ENCODE measurements at regions not wholly inside any gene's neighbourhood (a gene's known extent, or its start where the extent isn't known, plus 50 kb on each side); places are given as distances from the start of the nearest gene placed in this dataset.
A peak's percentile ranks its signal among the peaks of the same experiment; 100 is the strongest.

- no peaks in the 10 kb centered on the region for H3K36me3 Mint-ChIP-seq
- DNase-seq (ENCODE audit: low spot score in 2 of 2) = no peak
- H3K4me1 Mint-ChIP-seq = no peaks in the 10 kb centered on the region
- peaks cover 8% of the 10 kb centered on the region for H3K27me3 Mint-ChIP-seq
- no peak overlapping the region for H3K4me3 Mint-ChIP-seq
- ATAC-seq (ENCODE audit: low read depth) = no peak
- no peaks in the 10 kb centered on the region for H3K9me3 Mint-ChIP-seq
- no peak overlapping the region for H3K27ac Mint-ChIP-seq
These were observed 50.5 kb upstream of the DLX2 start for GRCh38 chr2:172153156-172153555.

GRCh38 chr2:172153757-172154156 lies 51.1 kb upstream of the DLX2 start:
- H3K4me1 Mint-ChIP-seq = no peaks in the 10 kb centered on the region
- H3K27ac Mint-ChIP-seq = no peak overlapping the region
- H3K4me3 Mint-ChIP-seq = no peak overlapping the region
- peaks cover 9% of the 10 kb centered on the region for H3K27me3 Mint-ChIP-seq
- no peak for ATAC-seq (ENCODE audit: low read depth)
- DNase-seq (ENCODE audit: low spot score in 2 of 2) = no peak
- no peaks in the 10 kb centered on the region for H3K9me3 Mint-ChIP-seq
- no peaks in the 10 kb centered on the region for H3K36me3 Mint-ChIP-seq

GRCh38 chr2:172155752-172156151 lies 53.1 kb upstream of the DLX2 start:
- Mint-ChIP-seq H3K36me3 (no peaks in the 10 kb centered on the region), H3K9me3 (peaks cover under 1% of the 10 kb centered on the region), H3K27ac (no peak overlapping the region), H3K4me1 (no peaks in the 10 kb centered on the region), H3K4me3 (no peak overlapping the region), H3K27me3 (peaks cover 9% of the 10 kb centered on the region)
- no peak for ATAC-seq (ENCODE audit: low read depth)
- no peak for DNase-seq (ENCODE audit: low spot score in 2 of 2)

GRCh38 chr2:172160839-172161238 lies 58.1 kb upstream of the DLX2 start:
- peaks cover 2% of the 10 kb centered on the region for H3K9me3 Mint-ChIP-seq
- H3K4me1 Mint-ChIP-seq = no peaks in the 10 kb centered on the region
- no peak for ATAC-seq (ENCODE audit: low read depth)
- no peak overlapping the region for H3K4me3 Mint-ChIP-seq
- no peak overlapping the region for H3K27ac Mint-ChIP-seq
- no peak for DNase-seq (ENCODE audit: low spot score in 2 of 2)
- no peaks in the 10 kb centered on the region for H3K36me3 Mint-ChIP-seq
- H3K27me3 Mint-ChIP-seq = peaks cover 16% of the 10 kb centered on the region

GRCh38 chr2:172162225-172162733 lies 59.6 kb upstream of the DLX2 start:
- Mint-ChIP-seq H3K36me3 (no peaks in the 10 kb centered on the region), H3K4me1 (no peaks in the 10 kb centered on the region), H3K27me3 (peaks cover 16% of the 10 kb centered on the region), H3K27ac (no peak overlapping the region), H3K9me3 (peaks cover 4% of the 10 kb centered on the region), H3K4me3 (no peak overlapping the region)
- no peak for DNase-seq (ENCODE audit: low spot score in 2 of 2)
- no peak for ATAC-seq (ENCODE audit: low read depth)

GRCh38 chr2:172162739-172163336 lies 60.1 kb upstream of the DLX2 start:
- Mint-ChIP-seq H3K4me1 (no peaks in the 10 kb centered on the region), H3K27ac (no peak overlapping the region), H3K9me3 (peaks cover 4% of the 10 kb centered on the region), H3K27me3 (peaks cover 16% of the 10 kb centered on the region), H3K36me3 (no peaks in the 10 kb centered on the region), H3K4me3 (no peak overlapping the region)
- DNase-seq (ENCODE audit: low spot score in 2 of 2) = no peak
- no peak for ATAC-seq (ENCODE audit: low read depth)

- peaks cover 5% of the 10 kb centered on the region for H3K4me1 Mint-ChIP-seq
- no peaks in the 10 kb centered on the region for H3K36me3 Mint-ChIP-seq
- peaks cover 2% of the 10 kb centered on the region for H3K9me3 Mint-ChIP-seq
- DNase-seq (ENCODE audit: low spot score in 2 of 2) = no peak
- H3K4me3 Mint-ChIP-seq = no peak overlapping the region
- no peak for ATAC-seq (ENCODE audit: low read depth)
- no peak overlapping the region for H3K27ac Mint-ChIP-seq
- H3K27me3 Mint-ChIP-seq = peaks cover 13% of the 10 kb centered on the region
These were observed 66.2 kb upstream of the DLX2 start for GRCh38 chr2:172168917-172169346.

- ATAC-seq (ENCODE audit: low read depth) (no peak), DNase-seq (ENCODE audit: low spot score in 2 of 2) (no peak)
- Mint-ChIP-seq H3K4me3 (no peak overlapping the region), H3K27ac (no peak overlapping the region), H3K27me3 (peaks cover 11% of the 10 kb centered on the region), H3K36me3 (no peaks in the 10 kb centered on the region), H3K4me1 (peaks cover 5% of the 10 kb centered on the region), H3K9me3 (peaks cover 2% of the 10 kb centered on the region)
These were observed 66.9 kb upstream of the DLX2 start for GRCh38 chr2:172169611-172170010.

- peak overlapping the region; percentile 39 for H3K4me3 Mint-ChIP-seq
These were observed 69.9 kb upstream of the DLX2 start for GRCh38 chr2:172172513-172173173.

GRCh38 chr2:172173174-172173706 lies 70.5 kb upstream of the DLX2 start:
- Mint-ChIP-seq H3K27me3 (peaks cover 7% of the 10 kb centered on the region), H3K36me3 (no peaks in the 10 kb centered on the region), H3K4me3 (peak overlapping the region; percentile 17), H3K4me1 (peaks cover 5% of the 10 kb centered on the region), H3K27ac (no peak overlapping the region), H3K9me3 (peaks cover 5% of the 10 kb centered on the region)
- no peak for ATAC-seq (ENCODE audit: low read depth)
- no peak for DNase-seq (ENCODE audit: low spot score in 2 of 2)

More at GRCh38 chr2:172172513-172173173, 69.9 kb upstream of the DLX2 start:
- Mint-ChIP-seq H3K4me1 (peaks cover 5% of the 10 kb centered on the region), H3K27me3 (peaks cover 5% of the 10 kb centered on the region), H3K9me3 (peaks cover 5% of the 10 kb centered on the region), H3K36me3 (no peaks in the 10 kb centered on the region), H3K27ac (no peak overlapping the region)
- peak; percentile 68 for ATAC-seq (ENCODE audit: low read depth)
- peak in 1 of 2 donors; percentile 35 for DNase-seq (ENCODE audit: low spot score in 2 of 2)

GRCh38 chr2:172177581-172177980 lies 74.9 kb upstream of the DLX2 start:
- H3K36me3 Mint-ChIP-seq = no peaks in the 10 kb centered on the region
- DNase-seq (ENCODE audit: low spot score in 2 of 2) (no peak), ATAC-seq (ENCODE audit: low read depth) (no peak)
- H3K9me3 Mint-ChIP-seq = peaks cover 5% of the 10 kb centered on the region
- no peak overlapping the region for H3K4me3 Mint-ChIP-seq
- H3K4me1 Mint-ChIP-seq = peaks cover 5% of the 10 kb centered on the region
- H3K27me3 Mint-ChIP-seq = peaks cover 6% of the 10 kb centered on the region
- H3K27ac Mint-ChIP-seq = no peak overlapping the region

- H3K9me3 Mint-ChIP-seq = peaks cover 5% of the 10 kb centered on the region
- no peak for DNase-seq (ENCODE audit: low spot score in 2 of 2)
- no peak for ATAC-seq (ENCODE audit: low read depth)
- peaks cover 4% of the 10 kb centered on the region for H3K4me1 Mint-ChIP-seq
- no peaks in the 10 kb centered on the region for H3K36me3 Mint-ChIP-seq
- no peak overlapping the region for H3K27ac Mint-ChIP-seq
- no peak overlapping the region for H3K4me3 Mint-ChIP-seq
- peaks cover 6% of the 10 kb centered on the region for H3K27me3 Mint-ChIP-seq
These were observed 75.3 kb upstream of the DLX2 start for GRCh38 chr2:172177996-172178395.

- H3K36me3 Mint-ChIP-seq = no peaks in the 10 kb centered on the region
These were observed 76.5 kb upstream of the DLX2 start for GRCh38 chr2:172179045-172179701.

GRCh38 chr2:172181840-172182239 lies 79.1 kb upstream of the DLX2 start:
- no peak overlapping the region for H3K27ac Mint-ChIP-seq
- H3K36me3 Mint-ChIP-seq = peaks cover 1% of the 10 kb centered on the region
- H3K4me1 Mint-ChIP-seq = no peaks in the 10 kb centered on the region
- no peak for ATAC-seq (ENCODE audit: low read depth)
- DNase-seq (ENCODE audit: low spot score in 2 of 2) = no peak
- no peak overlapping the region for H3K4me3 Mint-ChIP-seq
- peaks cover 5% of the 10 kb centered on the region for H3K27me3 Mint-ChIP-seq
- peaks cover 5% of the 10 kb centered on the region for H3K9me3 Mint-ChIP-seq

More at GRCh38 chr2:172179045-172179701, 76.5 kb upstream of the DLX2 start:
- ATAC-seq (ENCODE audit: low read depth) = no peak
- Mint-ChIP-seq H3K4me3 (no peak overlapping the region), H3K9me3 (peaks cover 5% of the 10 kb centered on the region), H3K27me3 (peaks cover 5% of the 10 kb centered on the region), H3K4me1 (no peaks in the 10 kb centered on the region), H3K27ac (no peak overlapping the region)
- no peak for DNase-seq (ENCODE audit: low spot score in 2 of 2)
